Urothelium cell line (cell line): ENCODE measurements at regions not wholly inside any gene's neighbourhood (a gene's known extent, or its start where the extent isn't known, plus 50 kb on each side); places are given as distances from the start of the nearest gene placed in this dataset.

Experiments
- DNase-seq: peaks from one replicate; pipeline ENCODE4 v3.0.0; 2011; ENCODE audit warnings: low spot score, mixed read lengths
- FAIRE-seq: peaks from 2 replicates; lab custom pipeline; 2011; peaks lifted over from hg19 to GRCh38; lab: Jason Lieb, UNC

GRCh38 chr7:85475071-85475470 lies 288.2 kb upstream of the SEMA3D start:
- DNase-seq (no peak), FAIRE-seq (peak; percentile 46)

GRCh38 chr7:85474234-85474633 lies 287.4 kb upstream of the SEMA3D start:
- DNase-seq (no peak), FAIRE-seq (no peak)

GRCh38 chr7:85471740-85472139 lies 284.9 kb upstream of the SEMA3D start:
- FAIRE-seq = no peak

GRCh38 chr7:85471307-85471706 lies 284.5 kb upstream of the SEMA3D start:
- DNase-seq (no peak), FAIRE-seq (no peak)

More at GRCh38 chr7:85471740-85472139, 284.9 kb upstream of the SEMA3D start:
- peak; percentile 16 for DNase-seq

- DNase-seq (no peak), FAIRE-seq (peak; percentile 61)
Observed at GRCh38 chr7:85469446-85470010, 282.7 kb upstream of the SEMA3D start.

- DNase-seq (peak; percentile 16), FAIRE-seq (no peak)
Observed at GRCh38 chr7:85464042-85464651, 277.3 kb upstream of the SEMA3D start.

GRCh38 chr7:85462671-85463070 lies 275.8 kb upstream of the SEMA3D start:
- FAIRE-seq = no peak
- no peak for DNase-seq

- no peak for FAIRE-seq
- DNase-seq = no peak
Observed at GRCh38 chr7:85457911-85458310, 271.1 kb upstream of the SEMA3D start.

GRCh38 chr7:85456254-85456653 lies 269.4 kb upstream of the SEMA3D start:
- DNase-seq (no peak), FAIRE-seq (no peak)

GRCh38 chr7:85454904-85455303 lies 268.0 kb upstream of the SEMA3D start:
- no peak for FAIRE-seq
- no peak for DNase-seq

- no peak for DNase-seq
- FAIRE-seq = no peak
Observed at GRCh38 chr7:85452674-85453073, 265.8 kb upstream of the SEMA3D start.

- DNase-seq (no peak), FAIRE-seq (no peak)
Observed at GRCh38 chr7:85449478-85449877, 262.6 kb upstream of the SEMA3D start.

GRCh38 chr7:85447004-85447403 lies 260.1 kb upstream of the SEMA3D start:
- DNase-seq (no peak), FAIRE-seq (no peak)

GRCh38 chr7:85426487-85426960 lies 239.7 kb upstream of the SEMA3D start:
- FAIRE-seq (no peak), DNase-seq (no peak)

GRCh38 chr7:85424298-85424697 lies 237.4 kb upstream of the SEMA3D start:
- FAIRE-seq = no peak
- DNase-seq = no peak

- FAIRE-seq (peak; percentile 5), DNase-seq (no peak)
Observed at GRCh38 chr7:85423209-85423895, 236.5 kb upstream of the SEMA3D start.

- DNase-seq = no peak
Observed at GRCh38 chr7:85415743-85416142, 228.9 kb upstream of the SEMA3D start.

GRCh38 chr7:85413718-85414117 lies 226.9 kb upstream of the SEMA3D start:
- DNase-seq = no peak
- FAIRE-seq = no peak

More at GRCh38 chr7:85415743-85416142, 228.9 kb upstream of the SEMA3D start:
- FAIRE-seq = no peak

- FAIRE-seq (no peak), DNase-seq (no peak)
Observed at GRCh38 chr7:85412912-85413311, 226.1 kb upstream of the SEMA3D start.

- FAIRE-seq (no peak), DNase-seq (no peak)
Observed at GRCh38 chr7:85407391-85407790, 220.5 kb upstream of the SEMA3D start.

GRCh38 chr7:85405016-85405902 lies 218.4 kb upstream of the SEMA3D start:
- DNase-seq (no peak), FAIRE-seq (no peak)
